Breast epithelium (tissue), 4 donors: ENCODE measurements at regions not wholly inside any gene's neighbourhood (a gene's known extent, or its start where the extent isn't known, plus 50 kb on each side); places are given as distances from the start of the nearest gene placed in this dataset.

Experiments used
- DNase-seq, 2 donors: peaks; one replicate each; pipeline ENCODE4 v3.0.0-alpha.2; 2019; ENCODE audit warnings: low spot score in 2 of 2
- H3K27ac ChIP-seq, 2 donors: fragments of 200-600 bp; sonication (generic) in 1 of 2; one replicate each; pipeline ENCODE4 v1.5.1; 2016 to 2019; ENCODE audit warnings: mild to moderate bottlenecking in 1 of 2
- H3K27me3 ChIP-seq, 2 donors: fragments of 200-600 bp; sonication (generic) in 1 of 2; one replicate each; pipeline versions ENCODE4 v1.5.1 to v1.6.0; 2017 to 2019; ENCODE audit warnings: control low read depth in 1 of 2, mild to moderate bottlenecking in 1 of 2
- H3K36me3 ChIP-seq: fragments of 200-600 bp; one replicate; pipeline ENCODE4 v1.5.1; 2019
- H3K4me1 ChIP-seq, 2 donors: fragments of 200-600 bp; sonication (generic); one replicate each; pipeline ENCODE4 v1.5.1; 2016 to 2019; ENCODE audit warnings: control low read depth in 1 of 2
- H3K4me3 ChIP-seq, 3 donors: fragments of 200-600 bp; sonication (generic); 1 replicate in 2 of 3; 2 replicates in 1 of 3; pipeline ENCODE4 v1.5.1; 2016 to 2019; ENCODE audit warnings: mild to moderate bottlenecking in 3 of 3, moderate library complexity in 2 of 3
- H3K9me3 ChIP-seq, 2 donors: fragments of 200-600 bp; sonication (generic) in 1 of 2; one replicate each; pipeline ENCODE4 v1.5.1; 2016 to 2019; ENCODE audit warnings: control low read depth in 1 of 2
- CTCF ChIP-seq, 3 donors: fragments of 450-650 bp; IDR thresholded peaks; one replicate each; pipeline ENCODE4 v1.5.1; 2016 to 2017; ENCODE audit warnings: antibody characterized with exemption in 3 of 3, mild to moderate bottlenecking in 3 of 3, moderate library complexity in 3 of 3
- POLR2A ChIP-seq: fragments of 450-650 bp; IDR thresholded peaks from one replicate; pipeline ENCODE4 v1.6.1; 2016; ENCODE audit warnings: antibody characterized with exemption, mild to moderate bottlenecking, moderate library complexity
- POLR2AphosphoS5 ChIP-seq, 3 donors: sonication (generic); formaldehyde crosslinking; IDR thresholded peaks; one replicate each; pipeline ENCODE4 v1.6.1; 2017; ENCODE audit warnings: antibody characterized with exemption in 3 of 3
- intact Hi-C: fragments of 100-400 bp; cut with DNase I; formaldehyde crosslinking; loops from one replicate; pipeline ENCODE4 v1.15.1; 2023; ENCODE audit warnings: low total_unique reads

- no peak for TF ChIP-seq POLR2A
- TF ChIP-seq POLR2AphosphoS5 (IDR thresholded peaks at IDR 0.05): no peak
- no peak for TF ChIP-seq CTCF (IDR thresholded peaks at IDR 0.05)
- Histone ChIP-seq H3K27me3 (no peaks in the 10 kb centered on the region), H3K9me3 (no peaks in the 10 kb centered on the region), H3K4me3 (no peak overlapping the region), H3K27ac (no peak overlapping the region), H3K36me3 (no peaks in the 10 kb centered on the region), H3K4me1 (no peaks in the 10 kb centered on the region)
- intact Hi-C loops: no loop called here
- no peak for DNase-seq
Observed at GRCh38 chr18:35918564-35918963, 53.9 kb upstream of the RMP24 start.

- no peaks in the 10 kb centered on the region for H3K9me3 ChIP-seq
- H3K36me3 ChIP-seq: no peaks in the 10 kb centered on the region
- no peak overlapping the region for H3K4me3 ChIP-seq
- H3K27me3 ChIP-seq: no peaks in the 10 kb centered on the region
- no peaks in the 10 kb centered on the region for H3K4me1 ChIP-seq
- no peak for TF ChIP-seq POLR2A
- TF ChIP-seq POLR2AphosphoS5 (IDR thresholded peaks at IDR 0.05): no peak
- no peak for TF ChIP-seq CTCF (IDR thresholded peaks at IDR 0.05)
- no peak for DNase-seq
- H3K27ac ChIP-seq: no peak overlapping the region
- intact Hi-C loops: no loop called here
Observed at GRCh38 chr18:35919179-35919578, 53.3 kb upstream of the RMP24 start.

GRCh38 chr18:35920623-35921022 lies 51.9 kb upstream of the RMP24 start:
- TF ChIP-seq CTCF (IDR thresholded peaks at IDR 0.05) (no peak), POLR2A (no peak), POLR2AphosphoS5 (IDR thresholded peaks at IDR 0.05) (no peak)
- intact Hi-C loops: no loop called here
- no peak overlapping the region for H3K4me3 ChIP-seq
- H3K36me3 ChIP-seq: no peaks in the 10 kb centered on the region
- no peaks in the 10 kb centered on the region for H3K4me1 ChIP-seq
- no peak for DNase-seq
- no peaks in the 10 kb centered on the region for H3K27me3 ChIP-seq
- no peak overlapping the region for H3K27ac ChIP-seq
- H3K9me3 ChIP-seq: no peaks in the 10 kb centered on the region
